ENCODE measurements at regions not wholly inside any gene's neighbourhood (a gene's known extent, or its start where the extent isn't known, plus 50 kb on each side); places are given as distances from the start of the nearest gene placed in this dataset.
A peak's percentile ranks its signal among the peaks of the same experiment; 100 is the strongest.
"Not testable (repeated sequence)": the region's sequence is repeated elsewhere in the genome, so short reads cannot be mapped to it uniquely, and the experiment has no call there.

- DNase-seq (ENCODE audit: low read depth); H3K4me3 ChIP-seq (ENCODE audit: control insufficient read depth, low read depth, low read length): not testable (repeated sequence)
- peak; percentile 38 for TF ChIP-seq CTCF (IDR thresholded peaks at IDR 0.05; ENCODE audit: control insufficient read depth, insufficient read depth, low read depth, low read length, missing control alignments)
These were observed 1383.5 kb downstream of the CDH12 start for GRCh38 chr5:21469523-21470101.

GRCh38 chr5:21467544-21467943 is 1385.6 kb downstream of the CDH12 start:
- H3K4me3 ChIP-seq (ENCODE audit: control insufficient read depth, low read depth, low read length); DNase-seq (ENCODE audit: low read depth): not testable (repeated sequence)

GRCh38 chr5:21459744-21460073 is 1393.4 kb downstream of the CDH12 start:
- DNase-seq (ENCODE audit: low read depth) = not testable (repeated sequence)
- H3K4me3 ChIP-seq (ENCODE audit: control insufficient read depth, low read depth, low read length) = peak overlapping the region; percentile 73

GRCh38 chr5:21452449-21452848 is 1400.7 kb downstream of the CDH12 start:
- no peak for TF ChIP-seq CTCF (IDR thresholded peaks at IDR 0.05; ENCODE audit: control insufficient read depth, insufficient read depth, low read depth, low read length, missing control alignments)
- no peak for DNase-seq (ENCODE audit: low read depth)
- H3K4me3 ChIP-seq (ENCODE audit: control insufficient read depth, low read depth, low read length) = no peak overlapping the region

GRCh38 chr5:21432646-21433045 is 1420.5 kb downstream of the CDH12 start:
- DNase-seq (ENCODE audit: low read depth) = no peak
- TF ChIP-seq CTCF (IDR thresholded peaks at IDR 0.05; ENCODE audit: control insufficient read depth, insufficient read depth, low read depth, low read length, missing control alignments) = no peak
- H3K4me3 ChIP-seq (ENCODE audit: control insufficient read depth, low read depth, low read length) = no peak overlapping the region

GRCh38 chr5:21424907-21425306 is 1428.2 kb downstream of the CDH12 start:
- H3K4me3 ChIP-seq (ENCODE audit: control insufficient read depth, low read depth, low read length) = no peak overlapping the region
- TF ChIP-seq CTCF (IDR thresholded peaks at IDR 0.05; ENCODE audit: control insufficient read depth, insufficient read depth, low read depth, low read length, missing control alignments) = no peak
- DNase-seq (ENCODE audit: low read depth) = no peak

GRCh38 chr5:21419383-21419782 is 1431.4 kb upstream of the CDH18 start:
- TF ChIP-seq CTCF (IDR thresholded peaks at IDR 0.05; ENCODE audit: control insufficient read depth, insufficient read depth, low read depth, low read length, missing control alignments) = no peak
- no peak overlapping the region for H3K4me3 ChIP-seq (ENCODE audit: control insufficient read depth, low read depth, low read length)
- no peak for DNase-seq (ENCODE audit: low read depth)

GRCh38 chr5:21402089-21402488 is 1414.1 kb upstream of the CDH18 start:
- not testable (repeated sequence) for DNase-seq (ENCODE audit: low read depth)

More at GRCh38 chr5:21402089-21402488, 1414.1 kb upstream of the CDH18 start:
- H3K4me3 ChIP-seq (ENCODE audit: control insufficient read depth, low read depth, low read length) = not testable (repeated sequence)
